ENCODE measurements at regions not wholly inside any gene's neighbourhood (a gene's known extent, or its start where the extent isn't known, plus 50 kb on each side); places are given as distances from the start of the nearest gene placed in this dataset.

- H3K27me3 ChIP-seq (ENCODE audit: control insufficient read depth in 2 of 2, insufficient read depth in 2 of 2, low read length in 2 of 2): no peaks in the 10 kb centered on the region
- intact Hi-C loops (cut with micrococcal nuclease): no loop called here
- H3K9me3 ChIP-seq (ENCODE audit: control insufficient read depth in 2 of 3, low read length in 3 of 3): no peaks in the 10 kb centered on the region
- no peaks in the 10 kb centered on the region for H3K27me3 Mint-ChIP-seq
- ChIA-PET CTCF (no interaction called here), POLR2A (no interaction called here)
- no peak overlapping the region for H3K4me3 Mint-ChIP-seq
- no peaks in the 10 kb centered on the region for H3K36me3 Mint-ChIP-seq
- no peaks in the 10 kb centered on the region for H3K4me1 Mint-ChIP-seq
- no peak overlapping the region for H3K4me3 ChIP-seq (ENCODE audit: low read length)
- no peak overlapping the region for H3K27ac Mint-ChIP-seq
- peaks cover 0 to 28% (median 10%) of the 10 kb centered on the region in 11 donors for H3K9me3 Mint-ChIP-seq
- H3K36me3 ChIP-seq (ENCODE audit: control insufficient read depth in 2 of 3, insufficient read depth in 3 of 3, low read length in 3 of 3): no peaks in the 10 kb centered on the region
- DNase-seq (no peak), ATAC-seq (no peak)
- no peaks in the 10 kb centered on the region for H3K4me1 ChIP-seq (ENCODE audit: control insufficient read depth in 2 of 2, insufficient read depth in 2 of 2, low read length in 2 of 2)
- H3K27ac ChIP-seq (ENCODE audit: low read depth, low read length): no peak overlapping the region
These were observed 1555.5 kb upstream of the IGFBP7 start for GRCh38 chr4:58665649-58666048.

- intact Hi-C loops (cut with micrococcal nuclease): no loop called here
- Mint-ChIP-seq H3K27me3 (no peaks in the 10 kb centered on the region), H3K9me3 (peaks cover 0 to 25% (median 10%) of the 10 kb centered on the region in 11 donors), H3K27ac (no peak overlapping the region), H3K4me1 (no peaks in the 10 kb centered on the region), H3K36me3 (no peaks in the 10 kb centered on the region), H3K4me3 (no peak overlapping the region)
- no peaks in the 10 kb centered on the region for H3K9me3 ChIP-seq (ENCODE audit: control insufficient read depth in 2 of 3, low read length in 3 of 3)
- H3K4me3 ChIP-seq (ENCODE audit: low read length): no peak overlapping the region
- no peaks in the 10 kb centered on the region for H3K36me3 ChIP-seq (ENCODE audit: control insufficient read depth in 2 of 3, insufficient read depth in 3 of 3, low read length in 3 of 3)
- CTCF ChIA-PET: no interaction called here
- POLR2A ChIA-PET: no interaction called here
- ATAC-seq: no peak
- no peak overlapping the region for H3K27ac ChIP-seq (ENCODE audit: low read depth, low read length)
- no peak for DNase-seq
- H3K4me1 ChIP-seq (ENCODE audit: control insufficient read depth in 2 of 2, insufficient read depth in 2 of 2, low read length in 2 of 2): no peaks in the 10 kb centered on the region
- H3K27me3 ChIP-seq (ENCODE audit: control insufficient read depth in 2 of 2, insufficient read depth in 2 of 2, low read length in 2 of 2): no peaks in the 10 kb centered on the region
These were observed 1548.5 kb upstream of the IGFBP7 start for GRCh38 chr4:58658701-58659100.

- Histone ChIP-seq H3K27me3 (ENCODE audit: control insufficient read depth in 2 of 2, insufficient read depth in 2 of 2, low read length in 2 of 2) (no peaks in the 10 kb centered on the region), H3K4me3 (ENCODE audit: low read length) (no peak overlapping the region), H3K27ac (ENCODE audit: low read depth, low read length) (no peak overlapping the region), H3K36me3 (ENCODE audit: control insufficient read depth in 2 of 3, insufficient read depth in 3 of 3, low read length in 3 of 3) (no peaks in the 10 kb centered on the region), H3K4me1 (ENCODE audit: control insufficient read depth in 2 of 2, insufficient read depth in 2 of 2, low read length in 2 of 2) (no peaks in the 10 kb centered on the region), H3K9me3 (ENCODE audit: control insufficient read depth in 2 of 3, low read length in 3 of 3) (no peaks in the 10 kb centered on the region)
- POLR2A ChIA-PET: no interaction called here
- H3K4me1 Mint-ChIP-seq: no peaks in the 10 kb centered on the region
- H3K9me3 Mint-ChIP-seq: peaks cover 0 to 21% (median 9%) of the 10 kb centered on the region in 11 donors
- ATAC-seq: no peak
- H3K4me3 Mint-ChIP-seq: no peak overlapping the region
- no peak overlapping the region for H3K27ac Mint-ChIP-seq
- DNase-seq: no peak
- intact Hi-C loops (cut with micrococcal nuclease): no loop called here
- no peaks in the 10 kb centered on the region for H3K27me3 Mint-ChIP-seq
- CTCF ChIA-PET: no interaction called here
- no peaks in the 10 kb centered on the region for H3K36me3 Mint-ChIP-seq
These were observed 1543.1 kb upstream of the IGFBP7 start for GRCh38 chr4:58653251-58653650.

GRCh38 chr4:58649226-58649625, 1539.0 kb upstream of the IGFBP7 start:
- H3K4me3 ChIP-seq (ENCODE audit: low read length): no peak overlapping the region
- ChIA-PET POLR2A (no interaction called here), CTCF (no interaction called here)
- Mint-ChIP-seq H3K36me3 (no peaks in the 10 kb centered on the region), H3K27me3 (no peaks in the 10 kb centered on the region), H3K4me1 (no peaks in the 10 kb centered on the region), H3K4me3 (no peak overlapping the region), H3K27ac (no peak overlapping the region), H3K9me3 (peaks cover 0 to 18% (median 5%) of the 10 kb centered on the region in 11 donors)
- no peaks in the 10 kb centered on the region for H3K4me1 ChIP-seq (ENCODE audit: control insufficient read depth in 2 of 2, insufficient read depth in 2 of 2, low read length in 2 of 2)
- ATAC-seq (no peak), DNase-seq (no peak)
- no peaks in the 10 kb centered on the region for H3K27me3 ChIP-seq (ENCODE audit: control insufficient read depth in 2 of 2, insufficient read depth in 2 of 2, low read length in 2 of 2)
- intact Hi-C loops (cut with micrococcal nuclease): no loop called here
- no peaks in the 10 kb centered on the region for H3K36me3 ChIP-seq (ENCODE audit: control insufficient read depth in 2 of 3, insufficient read depth in 3 of 3, low read length in 3 of 3)
- no peak overlapping the region for H3K27ac ChIP-seq (ENCODE audit: low read depth, low read length)
- no peaks in the 10 kb centered on the region for H3K9me3 ChIP-seq (ENCODE audit: control insufficient read depth in 2 of 3, low read length in 3 of 3)

GRCh38 chr4:58646126-58646525, 1535.9 kb upstream of the IGFBP7 start:
- CTCF ChIA-PET: no interaction called here
- ATAC-seq: no peak

GRCh38 chr4:58644549-58644948, 1534.4 kb upstream of the IGFBP7 start:
- no peak for DNase-seq
- peaks cover 0 to 35% (median 8%) of the 10 kb centered on the region in 11 donors for H3K9me3 Mint-ChIP-seq
- no peaks in the 10 kb centered on the region for H3K4me1 ChIP-seq (ENCODE audit: control insufficient read depth in 2 of 2, insufficient read depth in 2 of 2, low read length in 2 of 2)
- no peaks in the 10 kb centered on the region for H3K4me1 Mint-ChIP-seq
- no peaks in the 10 kb centered on the region for H3K36me3 ChIP-seq (ENCODE audit: control insufficient read depth in 2 of 3, insufficient read depth in 3 of 3, low read length in 3 of 3)
- H3K27ac Mint-ChIP-seq: no peak overlapping the region
- no peaks in the 10 kb centered on the region for H3K36me3 Mint-ChIP-seq
- H3K4me3 ChIP-seq (ENCODE audit: low read length): no peak overlapping the region
- H3K27me3 ChIP-seq (ENCODE audit: control insufficient read depth in 2 of 2, insufficient read depth in 2 of 2, low read length in 2 of 2): no peaks in the 10 kb centered on the region
- no peak for ATAC-seq
- H3K27ac ChIP-seq (ENCODE audit: low read depth, low read length): no peak overlapping the region
- intact Hi-C loops (cut with micrococcal nuclease): no loop called here
- POLR2A ChIA-PET: no interaction called here
- no peak overlapping the region for H3K4me3 Mint-ChIP-seq
- CTCF ChIA-PET: no interaction called here
- H3K27me3 Mint-ChIP-seq: no peaks in the 10 kb centered on the region
- no peaks in the 10 kb centered on the region for H3K9me3 ChIP-seq (ENCODE audit: control insufficient read depth in 2 of 3, low read length in 3 of 3)

More at GRCh38 chr4:58646126-58646525, 1535.9 kb upstream of the IGFBP7 start:
- no peaks in the 10 kb centered on the region for H3K9me3 ChIP-seq (ENCODE audit: control insufficient read depth in 2 of 3, low read length in 3 of 3)
- Mint-ChIP-seq H3K27me3 (no peaks in the 10 kb centered on the region), H3K27ac (no peak overlapping the region), H3K9me3 (peaks cover 0 to 21% (median 4%) of the 10 kb centered on the region in 11 donors), H3K4me3 (no peak overlapping the region), H3K36me3 (no peaks in the 10 kb centered on the region), H3K4me1 (no peaks in the 10 kb centered on the region)
- H3K4me3 ChIP-seq (ENCODE audit: low read length): no peak overlapping the region
- no peaks in the 10 kb centered on the region for H3K27me3 ChIP-seq (ENCODE audit: control insufficient read depth in 2 of 2, insufficient read depth in 2 of 2, low read length in 2 of 2)
- intact Hi-C loops (cut with micrococcal nuclease): no loop called here
- no peak for DNase-seq
- POLR2A ChIA-PET: no interaction called here
- H3K36me3 ChIP-seq (ENCODE audit: control insufficient read depth in 2 of 3, insufficient read depth in 3 of 3, low read length in 3 of 3): no peaks in the 10 kb centered on the region
- H3K27ac ChIP-seq (ENCODE audit: low read depth, low read length): no peak overlapping the region
- H3K4me1 ChIP-seq (ENCODE audit: control insufficient read depth in 2 of 2, insufficient read depth in 2 of 2, low read length in 2 of 2): no peaks in the 10 kb centered on the region

- H3K36me3 Mint-ChIP-seq: no peaks in the 10 kb centered on the region
- H3K27ac Mint-ChIP-seq: no peak overlapping the region
- Histone ChIP-seq H3K4me3 (ENCODE audit: low read length) (no peak overlapping the region), H3K4me1 (ENCODE audit: control insufficient read depth in 2 of 2, insufficient read depth in 2 of 2, low read length in 2 of 2) (no peaks in the 10 kb centered on the region), H3K9me3 (ENCODE audit: control insufficient read depth in 2 of 3, low read length in 3 of 3) (no peaks in the 10 kb centered on the region), H3K27me3 (ENCODE audit: control insufficient read depth in 2 of 2, insufficient read depth in 2 of 2, low read length in 2 of 2) (no peaks in the 10 kb centered on the region), H3K27ac (ENCODE audit: low read depth, low read length) (no peak overlapping the region), H3K36me3 (ENCODE audit: control insufficient read depth in 2 of 3, insufficient read depth in 3 of 3, low read length in 3 of 3) (no peaks in the 10 kb centered on the region)
- intact Hi-C loops (cut with micrococcal nuclease): no loop called here
- ATAC-seq: no peak
- H3K9me3 Mint-ChIP-seq: peaks cover 2 to 45% (median 4%) of the 10 kb centered on the region in 11 donors
- no peaks in the 10 kb centered on the region for H3K4me1 Mint-ChIP-seq
- H3K4me3 Mint-ChIP-seq: no peak overlapping the region
- DNase-seq: no peak
- POLR2A ChIA-PET: no interaction called here
- CTCF ChIA-PET: no interaction called here
- no peaks in the 10 kb centered on the region for H3K27me3 Mint-ChIP-seq
These were observed 1526.2 kb upstream of the IGFBP7 start for GRCh38 chr4:58636381-58636780.

All from naive thymus-derived CD4-positive, alpha-beta T cell (primary cell).